ENCODE measurements at regions not wholly inside any gene's neighbourhood (a gene's known extent, or its start where the extent isn't known, plus 50 kb on each side); places are given as distances from the start of the nearest gene placed in this dataset.
"Not testable (repeated sequence)": the region's sequence is repeated elsewhere in the genome, so short reads cannot be mapped to it uniquely, and the experiment has no call there.

DNA sequence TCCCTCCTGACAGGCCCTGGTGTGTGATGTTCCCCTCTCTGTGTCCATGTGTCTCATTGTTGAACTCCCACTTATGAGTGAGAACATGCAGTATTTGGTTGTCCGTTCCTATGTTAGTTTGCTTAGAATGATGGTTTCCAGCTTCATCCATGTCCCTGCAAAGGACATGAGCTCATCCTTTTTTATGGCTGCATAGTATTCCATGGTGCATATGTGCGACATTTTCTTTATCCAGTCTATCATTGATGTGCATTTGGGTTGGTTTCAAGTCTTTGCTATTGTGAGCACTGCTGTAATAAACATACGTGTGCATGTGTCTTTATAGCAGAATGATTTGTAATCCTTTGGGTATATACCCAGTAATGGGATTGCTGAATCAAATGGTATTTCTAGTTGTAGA lies 90.8 kb upstream of the PLET1 start:
- ATAC-seq; DNase-seq; intact Hi-C loops (cut with DNase I, micrococcal nuclease): not testable (repeated sequence)

DNA sequence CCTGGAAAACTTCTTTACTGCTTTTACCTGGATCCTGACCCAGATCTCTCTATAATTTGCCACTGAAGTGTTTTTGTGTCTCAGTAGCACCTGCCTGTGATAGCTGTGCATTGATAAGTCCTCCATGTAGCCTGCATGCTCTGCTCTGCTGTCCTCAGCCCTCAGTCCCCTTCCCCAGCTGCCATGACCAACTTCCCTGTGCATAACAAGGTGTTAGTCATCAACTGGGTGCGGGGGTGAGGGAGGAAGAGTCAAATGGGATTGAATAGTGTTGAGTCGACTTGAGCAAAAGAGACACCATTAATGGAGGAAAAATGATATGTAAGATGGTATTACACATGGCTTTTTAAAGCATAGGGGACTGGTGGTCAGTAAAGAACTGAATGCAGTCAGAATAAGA lies 92.2 kb upstream of the PLET1 start:
- no peak for DNase-seq
- intact Hi-C loops (cut with DNase I, micrococcal nuclease) = no loop called here

DNA sequence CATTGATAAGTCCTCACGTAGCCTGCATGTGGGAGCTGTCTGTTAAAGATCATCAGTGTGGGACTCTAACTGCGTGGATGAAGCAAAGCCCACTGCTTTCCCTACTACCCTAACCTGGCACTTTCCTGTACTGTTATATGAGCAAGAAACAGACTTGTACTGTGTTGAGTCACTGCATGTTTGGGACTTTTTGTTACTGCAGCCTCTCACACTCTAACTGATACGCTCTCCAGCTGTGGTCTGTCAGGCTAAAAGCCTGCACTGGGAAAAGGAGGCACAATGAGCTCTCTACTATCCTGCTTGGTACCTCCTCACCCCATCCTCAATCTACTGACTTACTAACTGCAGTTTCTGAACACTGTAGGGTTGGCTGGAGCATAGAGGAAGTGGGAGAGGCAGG lies 93.7 kb upstream of the PLET1 start:
- DNase-seq = no peak
- intact Hi-C loops (cut with DNase I, micrococcal nuclease) = no loop called here
- no peak for ATAC-seq

More for the DNA sequence above, 92.2 kb upstream of the PLET1 start:
- ATAC-seq = no peak

DNA sequence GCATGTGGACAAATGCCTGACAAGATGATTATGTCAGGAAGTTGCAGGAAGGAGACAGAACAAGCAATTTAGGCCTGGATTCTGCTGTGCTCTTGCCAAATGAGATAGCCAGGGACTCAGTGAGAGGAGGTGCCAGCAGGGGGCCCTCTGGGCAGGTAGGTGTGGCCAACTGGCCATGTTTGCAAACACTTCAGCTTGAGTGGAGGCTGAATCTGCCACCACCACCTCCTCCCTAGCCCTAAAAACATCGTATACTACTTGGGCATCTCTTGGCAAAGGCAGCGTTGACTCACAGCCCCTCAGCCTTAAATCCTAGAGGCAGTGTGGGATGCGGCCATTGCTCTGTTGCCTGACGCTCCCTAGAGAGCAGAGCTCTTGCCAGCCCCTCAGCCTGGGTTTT lies 95.1 kb upstream of the PLET1 start:
- intact Hi-C loops (cut with DNase I, micrococcal nuclease) = no loop called here
- DNase-seq = peak in 1 of 2 donors; percentile 32
- no peak for ATAC-seq

DNA sequence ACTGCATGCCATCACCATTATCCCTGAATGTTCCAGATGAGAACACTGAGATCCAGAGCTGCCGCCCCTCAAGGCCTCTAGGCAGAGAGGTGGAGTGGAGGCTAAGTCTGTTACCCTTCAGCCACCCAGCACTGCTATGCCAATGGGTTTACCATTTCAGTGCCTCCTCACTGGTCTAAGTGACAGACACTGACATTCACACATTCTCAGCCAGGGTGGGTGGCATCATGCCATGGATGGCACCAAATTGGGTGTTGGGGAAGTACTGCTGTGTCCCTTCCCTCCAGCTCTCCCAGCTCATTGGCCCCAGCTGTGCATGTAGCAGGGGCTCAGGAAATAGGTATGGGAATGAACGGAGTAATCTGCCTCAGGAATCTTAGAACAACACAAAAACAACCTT lies 96.8 kb upstream of the PLET1 start:
- DNase-seq = no peak
- intact Hi-C loops (cut with DNase I, micrococcal nuclease) = no loop called here
- ATAC-seq = no peak

DNA sequence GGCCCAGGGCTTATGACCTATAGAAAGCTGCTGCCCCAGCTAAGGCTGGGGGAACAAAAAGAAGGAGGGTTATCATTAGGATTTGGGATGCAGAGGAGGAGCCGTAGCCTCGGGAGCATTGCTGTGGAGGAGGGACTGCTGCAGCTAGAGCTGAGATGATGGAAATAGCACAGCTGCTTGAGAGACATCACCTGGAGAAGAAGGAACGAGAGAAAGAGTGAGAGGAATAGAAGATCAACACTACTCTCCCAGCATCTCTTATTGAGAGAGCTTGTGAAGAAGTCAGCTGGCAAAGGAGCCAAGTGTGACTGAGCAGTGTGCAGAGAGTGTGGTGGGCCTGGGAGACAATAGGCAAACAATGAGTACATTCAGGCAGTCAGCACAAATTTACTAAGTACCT lies 100.7 kb upstream of the PLET1 start:
- ATAC-seq = no peak
- DNase-seq = no peak
- intact Hi-C loops (cut with DNase I, micrococcal nuclease) = no loop called here

DNA sequence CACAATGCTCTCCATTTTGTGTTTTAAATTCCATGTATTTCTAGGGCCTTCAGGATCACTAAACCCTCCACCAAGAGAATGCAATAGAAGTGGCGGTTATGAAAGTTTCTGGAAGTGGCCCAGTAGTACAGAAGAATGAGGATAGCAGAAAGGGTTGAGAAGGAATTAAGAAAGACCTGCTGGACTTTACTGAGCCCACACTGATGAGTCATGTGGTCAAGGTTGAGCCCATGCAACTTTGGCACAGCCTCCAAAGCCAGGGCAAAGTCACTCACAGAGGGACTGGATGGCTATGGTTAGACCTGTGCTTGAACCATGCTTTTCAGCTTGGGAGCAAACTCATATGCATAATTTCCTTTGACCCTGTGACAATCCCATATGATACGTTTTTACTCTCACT lies 102.9 kb upstream of the PLET1 start:
- intact Hi-C loops (cut with DNase I, micrococcal nuclease) = no loop called here
- ATAC-seq (no peak), DNase-seq (no peak)

DNA sequence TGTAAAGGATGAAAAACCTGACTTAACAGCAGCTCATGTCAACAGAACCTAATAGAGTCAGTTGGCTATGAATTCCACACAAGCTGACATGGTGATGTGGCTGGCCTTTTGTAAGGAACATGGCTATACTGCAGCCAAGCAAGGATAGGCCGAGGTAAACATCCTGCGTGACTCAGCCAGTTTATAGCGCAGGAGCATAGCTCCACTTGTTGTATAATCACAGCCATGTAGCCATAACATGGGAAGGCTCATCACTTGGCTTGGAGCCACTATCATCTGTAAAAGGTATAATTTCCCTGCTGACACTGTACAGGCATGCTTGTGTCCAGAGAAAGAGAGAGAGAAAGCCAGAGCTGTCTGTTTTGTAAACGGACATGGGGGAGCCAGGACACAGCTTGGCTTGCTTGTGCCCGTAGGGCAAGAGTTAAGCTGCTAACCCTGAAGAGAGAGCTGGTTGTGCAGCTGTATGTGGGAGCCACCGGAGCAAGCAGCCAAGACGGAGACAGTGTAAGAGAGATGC lies 104.4 kb upstream of the PLET1 start:
- intact Hi-C loops (cut with DNase I, micrococcal nuclease) = no loop called here
- ATAC-seq (peak; percentile 42), DNase-seq (peak in 1 of 2 donors; percentile 46)

DNA sequence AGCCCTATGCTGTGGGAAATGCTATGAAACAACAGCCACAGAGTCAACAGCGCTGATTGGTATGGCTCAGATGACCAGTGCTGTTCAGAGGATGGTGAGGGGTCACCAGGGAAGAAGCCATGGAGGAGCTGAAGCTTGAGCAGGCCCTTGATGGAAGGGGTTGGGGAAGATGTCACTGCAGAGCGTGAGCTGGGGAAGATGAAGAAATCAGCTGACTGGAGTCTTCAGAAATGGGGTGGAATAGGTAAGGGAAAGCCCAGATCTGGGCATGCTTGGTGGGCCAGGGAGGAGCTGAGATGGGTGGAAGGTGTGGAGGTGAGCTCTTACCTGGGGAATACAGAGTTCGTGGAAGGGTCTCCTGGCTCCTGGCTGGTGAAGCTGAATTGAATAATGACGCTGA lies 105.4 kb upstream of the PLET1 start:
- DNase-seq = no peak
- intact Hi-C loops (cut with DNase I, micrococcal nuclease) = no loop called here
- no peak for ATAC-seq

DNA sequence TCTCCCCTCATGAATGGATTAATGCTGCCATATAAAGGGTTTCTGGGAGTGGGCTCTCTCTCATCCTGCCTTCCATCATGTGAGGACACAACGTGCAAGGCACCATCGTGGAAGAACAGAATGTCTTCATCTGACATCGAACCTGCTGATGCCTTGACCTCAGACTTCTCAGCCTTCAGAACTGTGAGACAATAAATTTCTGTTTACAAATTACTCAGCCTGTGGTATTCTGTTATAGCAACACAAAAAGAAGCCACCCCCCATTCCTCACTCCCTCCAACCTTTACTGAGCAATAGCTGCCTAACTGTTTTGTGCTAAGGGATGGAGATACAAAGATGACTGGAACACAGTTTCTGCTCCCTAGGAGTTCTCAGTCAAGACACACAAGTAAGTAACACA lies 106.1 kb upstream of the PLET1 start:
- no peak for ATAC-seq
- no peak for DNase-seq
- intact Hi-C loops (cut with DNase I, micrococcal nuclease) = no loop called here

DNA sequence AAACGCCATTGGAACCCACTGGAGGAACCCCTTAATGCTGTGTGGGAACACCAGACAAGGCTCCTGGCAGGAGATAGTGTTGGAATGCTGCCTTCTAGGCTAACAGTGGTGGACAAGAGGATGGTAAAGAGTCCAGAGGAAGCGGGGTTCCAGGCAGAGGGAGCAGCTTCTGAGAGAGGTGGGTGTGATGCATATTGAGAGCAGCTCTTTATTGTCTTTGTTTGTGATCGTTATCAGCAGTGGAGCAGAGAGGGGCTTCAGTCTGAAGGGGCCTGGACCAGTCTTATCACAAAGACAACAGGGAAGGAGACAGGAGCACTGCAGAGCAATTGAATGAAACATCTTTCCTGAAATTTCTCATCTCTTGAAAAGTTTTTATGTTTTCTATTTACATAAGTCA lies 106.8 kb upstream of the PLET1 start:
- DNase-seq = no peak
- intact Hi-C loops (cut with DNase I, micrococcal nuclease) = no loop called here
- no peak for ATAC-seq

DNA sequence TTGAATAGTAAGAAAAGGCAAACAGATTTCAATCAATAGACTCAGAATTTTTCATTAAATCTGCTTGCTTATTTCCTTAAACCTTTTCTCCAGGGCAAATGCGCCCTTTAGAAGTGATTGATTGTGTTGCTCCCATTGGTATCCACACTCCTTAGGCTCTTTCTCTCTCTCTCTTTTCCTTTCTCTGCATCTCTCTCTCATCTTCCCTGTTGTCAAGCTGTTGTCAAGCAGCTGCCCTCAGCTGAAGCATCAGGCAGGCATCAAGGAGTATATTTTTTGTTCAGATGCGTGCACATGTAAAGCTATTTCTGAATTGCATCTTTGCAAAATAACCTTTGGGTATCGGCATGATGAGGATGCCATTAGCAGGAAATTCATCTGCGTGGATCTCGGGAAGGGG lies 107.2 kb upstream of the PLET1 start:
- intact Hi-C loops (cut with DNase I, micrococcal nuclease) = no loop called here
- ATAC-seq (no peak), DNase-seq (no peak)

DNA sequence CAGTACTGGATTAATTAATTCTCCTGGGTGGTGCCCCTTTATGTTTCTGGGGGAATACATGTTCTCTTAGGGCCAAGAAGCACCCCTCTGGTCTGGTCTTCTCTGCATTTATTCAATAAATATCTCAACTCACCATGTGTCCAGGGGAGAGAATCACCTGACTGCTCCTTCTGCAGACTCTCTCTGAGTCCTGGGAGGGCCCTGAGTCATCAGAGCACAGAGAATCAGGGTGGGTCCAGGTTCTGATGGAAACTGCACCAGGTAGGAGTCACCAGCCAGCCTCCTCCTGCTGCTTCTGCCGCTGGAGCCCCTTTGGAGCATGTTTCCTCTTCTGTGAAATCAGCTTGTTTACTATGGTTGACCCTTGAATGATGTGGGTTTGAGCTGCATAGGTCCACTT lies 107.7 kb upstream of the PLET1 start:
- ATAC-seq (no peak), DNase-seq (no peak)
- intact Hi-C loops (cut with DNase I, micrococcal nuclease) = no loop called here

DNA sequence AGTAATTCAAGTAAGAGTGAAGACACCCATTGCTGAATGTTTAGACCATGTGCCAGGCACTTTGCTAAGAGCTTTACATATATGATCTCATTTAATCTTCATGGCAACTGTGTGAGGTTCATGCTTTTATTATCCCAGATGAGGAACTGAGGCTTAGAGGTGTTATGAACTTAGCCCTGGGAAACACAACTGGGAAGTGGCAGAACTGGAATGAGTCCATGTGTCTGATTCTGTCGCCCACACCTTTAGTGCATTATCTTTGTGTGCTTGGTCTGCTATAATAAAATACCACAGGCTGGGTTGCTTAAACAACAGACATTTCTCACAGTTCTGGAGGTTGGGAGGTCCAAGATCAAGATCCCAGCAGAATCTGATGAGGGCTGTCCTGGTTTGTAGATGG lies 108.7 kb upstream of the PLET1 start:
- intact Hi-C loops (cut with DNase I, micrococcal nuclease) = no loop called here
- no peak for DNase-seq
- peak; percentile 93 for ATAC-seq

DNA sequence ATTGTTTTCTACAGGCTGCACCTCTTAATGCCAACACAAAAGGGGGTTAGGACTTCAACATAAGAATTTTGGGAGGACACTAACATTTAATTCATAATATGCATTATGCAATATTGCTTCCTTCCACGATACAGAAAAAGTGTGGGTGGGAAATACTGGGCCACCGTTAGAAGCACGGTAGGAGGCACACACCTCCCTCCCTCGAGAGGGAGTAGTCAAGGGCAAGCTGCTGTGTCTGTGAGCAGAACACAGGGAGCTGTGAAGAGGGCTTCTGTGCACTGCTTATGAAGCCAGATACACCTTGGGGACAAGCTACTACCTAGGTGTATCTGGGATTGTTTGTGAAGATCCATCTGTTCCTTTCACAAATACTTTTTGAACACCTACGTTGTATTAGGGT lies 109.3 kb upstream of the PLET1 start:
- intact Hi-C loops (cut with DNase I, micrococcal nuclease) = no loop called here
- ATAC-seq = no peak
- DNase-seq = no peak

DNA sequence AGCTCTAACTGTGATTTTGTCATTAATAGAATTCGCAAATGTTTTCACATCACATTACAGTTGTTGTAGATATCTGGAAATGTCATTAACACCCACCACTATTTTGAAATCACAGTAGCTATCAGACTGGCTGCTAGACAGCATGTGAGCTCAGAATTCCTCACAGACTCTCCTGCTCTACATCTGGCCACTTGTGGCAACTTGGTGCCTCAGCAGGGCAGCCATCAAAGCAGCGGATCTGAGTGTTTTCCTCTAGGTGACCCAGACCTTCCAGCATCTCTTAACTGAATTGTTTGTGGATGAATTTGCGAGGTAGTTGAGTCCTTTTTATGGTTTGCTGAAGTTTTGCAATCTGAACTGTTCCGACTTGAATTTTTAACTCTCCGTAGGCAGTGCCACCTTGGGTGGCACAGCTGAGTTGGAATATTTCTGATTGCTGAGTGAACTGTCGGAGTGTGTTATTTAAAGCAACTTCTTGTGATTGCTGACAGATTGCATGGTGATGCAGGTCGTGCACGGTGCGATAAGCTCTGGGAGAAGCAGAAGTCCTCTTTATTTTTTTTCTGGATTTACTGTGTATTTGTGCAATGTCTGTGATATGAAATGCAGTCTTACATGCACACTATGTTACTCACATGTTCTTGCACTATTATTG lies 114.0 kb upstream of the PLET1 start:
- intact Hi-C loops (cut with DNase I, micrococcal nuclease) = no loop called here
- DNase-seq = no peak
- no peak for ATAC-seq

DNA sequence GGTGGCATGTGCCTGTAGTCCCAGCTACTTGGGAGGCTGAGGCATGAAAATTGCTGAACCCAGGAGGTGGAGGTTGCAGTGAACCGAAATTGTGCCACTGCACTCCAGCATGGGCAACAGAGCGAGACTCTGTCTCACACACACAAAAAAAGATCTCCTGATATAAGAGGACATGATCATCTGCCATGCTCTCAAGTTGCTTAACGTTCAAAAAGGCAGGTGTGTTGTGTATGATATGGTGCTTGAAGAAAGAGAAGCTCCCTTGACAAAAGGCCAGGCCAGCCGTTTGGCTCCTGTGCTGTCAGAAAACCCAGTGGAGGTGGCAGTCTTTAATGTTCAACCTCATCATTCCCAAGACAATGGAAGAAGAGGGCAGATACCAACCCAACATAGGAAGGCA lies 117.3 kb upstream of the PLET1 start:
- intact Hi-C loops (cut with DNase I, micrococcal nuclease) = no loop called here
- no peak for ATAC-seq
- DNase-seq = no peak

DNA sequence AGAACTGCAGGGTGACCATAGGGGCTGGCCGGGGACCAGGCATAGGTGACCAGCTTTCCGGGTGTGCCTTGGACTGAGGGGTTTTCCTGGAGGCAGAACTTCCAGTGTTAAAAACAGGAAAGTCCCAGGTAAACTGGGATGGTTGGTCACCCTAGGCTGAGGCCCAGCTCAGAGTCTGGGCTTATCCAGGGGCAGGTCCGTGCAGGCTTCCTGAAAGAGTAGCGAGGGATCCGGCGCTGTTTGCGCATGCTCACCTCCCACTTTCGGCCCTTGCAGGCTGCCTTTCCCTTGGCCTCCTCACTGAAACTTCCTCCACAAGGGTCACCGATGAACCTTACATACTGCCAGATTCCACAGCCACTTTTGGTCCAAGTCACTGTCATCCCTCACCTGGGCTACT lies 119.8 kb upstream of the PLET1 start:
- no peak for DNase-seq
- intact Hi-C loops (cut with DNase I, micrococcal nuclease) = no loop called here
- no peak for ATAC-seq

DNA sequence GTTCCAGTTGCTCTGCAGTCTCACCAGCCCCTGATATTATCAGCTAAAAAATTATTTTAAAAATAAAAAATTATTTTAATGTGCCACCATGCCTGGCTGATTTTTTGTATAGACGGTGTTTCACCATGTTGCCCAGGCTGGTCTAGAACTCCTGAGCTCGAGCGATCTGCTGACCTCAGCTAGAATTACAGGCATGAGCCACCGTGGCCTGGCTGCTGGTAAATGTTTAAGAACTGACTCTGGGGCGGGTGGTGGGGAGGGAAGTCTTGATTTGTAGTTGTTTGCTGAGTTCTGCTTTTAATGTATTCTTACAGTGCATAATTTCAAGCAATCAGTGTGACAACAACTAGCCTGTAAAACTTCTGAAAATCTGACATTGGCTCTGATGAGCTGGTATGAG lies 120.9 kb upstream of the PLET1 start:
- DNase-seq (no peak), ATAC-seq (no peak)
- intact Hi-C loops (cut with DNase I, micrococcal nuclease) = no loop called here

DNA sequence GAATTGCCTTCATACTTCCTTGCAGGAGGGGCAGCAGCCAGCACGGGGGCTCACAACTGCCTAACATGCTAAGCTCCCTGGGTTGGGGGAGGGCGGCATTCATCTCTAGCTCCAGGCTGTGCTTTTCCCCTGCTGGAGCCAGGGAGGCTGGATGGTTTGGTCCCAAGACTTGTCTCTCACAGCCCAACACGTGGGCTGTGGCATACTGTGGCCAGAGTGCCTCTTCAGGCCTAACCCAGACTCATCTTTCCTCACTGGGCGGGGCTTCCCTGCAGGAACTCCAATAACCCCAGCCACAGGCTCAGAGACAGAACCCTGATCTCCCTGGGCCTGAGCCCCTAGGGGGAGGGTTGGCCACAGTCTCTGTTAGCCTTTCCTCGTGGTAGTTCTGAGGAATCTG lies 121.9 kb upstream of the PLET1 start:
- intact Hi-C loops (cut with DNase I, micrococcal nuclease) = no loop called here

DNA sequence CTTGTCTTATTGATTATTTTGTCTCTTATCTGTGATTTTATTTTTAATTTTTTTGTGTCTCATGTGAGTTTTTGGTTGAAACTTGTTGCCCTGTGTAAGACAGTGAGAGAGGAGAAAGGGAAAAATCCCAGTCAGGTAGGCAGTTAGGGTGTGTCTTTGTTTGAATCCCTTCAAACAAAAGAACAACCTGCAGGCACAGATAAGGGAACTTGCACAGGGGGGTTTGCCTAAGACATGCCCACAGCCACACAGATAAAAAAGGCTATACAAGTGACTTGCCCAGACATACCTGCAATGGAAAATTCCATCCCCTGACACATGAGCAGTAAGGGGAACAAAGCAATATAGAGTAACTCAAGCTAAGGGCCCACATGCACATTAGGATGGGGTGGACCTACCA lies 127.8 kb upstream of the PLET1 start:
- ATAC-seq = peak; percentile 75
- intact Hi-C loops (cut with DNase I, micrococcal nuclease) = no loop called here
- DNase-seq = no peak

More for the DNA sequence above, 121.9 kb upstream of the PLET1 start:
- no peak for ATAC-seq
- DNase-seq = no peak
